Loucy (cell line): ENCODE measurements at regions not wholly inside any gene's neighbourhood (a gene's known extent, or its start where the extent isn't known, plus 50 kb on each side); places are given as distances from the start of the nearest gene placed in this dataset.

Source experiments
- CTCF ChIP-seq: fragments of 200-600 bp; sonication (generic); conservative IDR thresholded peaks from 2 replicates; pipeline ENCODE4 v1.5.1; 2014; ENCODE audit warnings: mild to moderate bottlenecking, antibody characterized with exemption, low read length
- EZH2phosphoT487 ChIP-seq: fragments of 200-600 bp; IDR thresholded peaks from 2 replicates; pipeline ENCODE4 v1.6.1; 2018; ENCODE audit warnings: antibody characterized with exemption, mild to moderate bottlenecking, moderate library complexity, borderline replicate concordance

DNA sequence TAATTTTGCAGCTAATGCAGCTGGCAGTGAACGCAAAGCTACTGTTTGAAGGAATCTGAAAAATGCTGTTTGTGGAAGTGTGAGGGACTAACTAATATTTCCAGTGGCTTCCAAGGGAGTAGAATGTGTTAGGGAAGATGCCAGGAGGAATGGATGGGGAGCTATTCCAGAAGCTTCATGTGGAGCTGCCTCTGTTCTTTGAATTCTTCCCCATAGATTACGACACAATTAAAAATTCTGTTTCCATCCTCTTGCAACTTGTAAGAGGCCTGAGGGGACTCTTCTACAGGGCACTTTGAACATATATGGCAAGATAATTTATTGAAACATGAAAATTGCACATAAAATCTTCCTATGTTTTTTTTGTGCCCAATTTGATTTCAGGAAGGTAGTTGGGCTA is 74.3 kb upstream of the CTXND1 start:
- TF ChIP-seq CTCF (no peak), EZH2phosphoT487 (no peak)
